GM19025 (cell line): ENCODE measurements at regions not wholly inside any gene's neighbourhood (a gene's known extent, or its start where the extent isn't known, plus 50 kb on each side); places are given as distances from the start of the nearest gene placed in this dataset.
"Not testable (repeated sequence)": the region's sequence is repeated elsewhere in the genome, so short reads cannot be mapped to it uniquely, and the experiment has no call there.

Source experiments
- ATAC-seq: cut with Tn5 transposase; IDR thresholded peaks from one replicate; pipeline ENCODE4 v1.9.1; 2021; ENCODE audit warnings: mild to moderate bottlenecking, low read depth, moderate library complexity; ENCODE audit not compliant: unreplicated experiment

DNA sequence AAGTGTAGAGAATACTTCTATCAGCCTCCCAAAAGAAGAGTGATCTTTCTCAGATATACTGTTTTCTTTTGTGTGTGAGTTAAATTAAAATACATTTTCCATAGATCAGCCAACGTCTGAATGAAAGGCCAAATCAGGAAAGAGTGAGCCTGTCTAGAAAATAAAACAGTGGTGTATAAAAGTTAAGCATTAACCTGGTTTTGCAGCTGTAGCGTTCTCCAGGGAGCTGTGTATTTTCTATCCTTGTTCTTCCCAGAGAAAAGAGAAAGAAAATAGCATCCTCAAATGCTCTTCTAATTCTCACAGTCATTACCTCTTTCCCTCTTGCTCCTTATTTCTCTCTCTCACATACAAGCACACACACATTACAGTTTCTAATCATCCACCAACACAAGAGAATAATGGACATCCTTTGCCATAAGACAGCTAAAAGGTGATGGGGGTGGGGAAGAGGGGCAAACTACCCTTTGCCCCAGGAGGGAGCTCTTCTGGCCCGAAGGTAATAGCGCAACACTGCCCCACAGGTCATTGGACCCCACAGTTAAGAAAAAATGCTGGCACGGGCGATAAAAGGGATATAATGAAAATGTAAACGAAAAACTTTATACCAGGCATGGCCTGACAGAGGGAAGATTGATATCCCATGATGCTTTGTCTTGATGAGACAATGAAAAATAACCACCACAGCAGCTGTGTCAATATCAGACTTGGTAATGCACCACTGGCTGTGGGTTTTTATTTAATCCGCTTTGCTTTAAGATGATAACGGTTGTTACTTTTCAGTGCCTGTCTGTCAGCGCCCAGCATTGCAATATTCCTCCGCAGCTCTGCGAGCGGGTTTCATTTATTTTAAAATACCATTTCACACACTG lies 150.3 kb downstream of the NUF2 start:
- ATAC-seq, result no peak

- no peak for ATAC-seq
Observed at GRCh38 chr1:163472651-163473248, 151.0 kb downstream of the NUF2 start.

DNA sequence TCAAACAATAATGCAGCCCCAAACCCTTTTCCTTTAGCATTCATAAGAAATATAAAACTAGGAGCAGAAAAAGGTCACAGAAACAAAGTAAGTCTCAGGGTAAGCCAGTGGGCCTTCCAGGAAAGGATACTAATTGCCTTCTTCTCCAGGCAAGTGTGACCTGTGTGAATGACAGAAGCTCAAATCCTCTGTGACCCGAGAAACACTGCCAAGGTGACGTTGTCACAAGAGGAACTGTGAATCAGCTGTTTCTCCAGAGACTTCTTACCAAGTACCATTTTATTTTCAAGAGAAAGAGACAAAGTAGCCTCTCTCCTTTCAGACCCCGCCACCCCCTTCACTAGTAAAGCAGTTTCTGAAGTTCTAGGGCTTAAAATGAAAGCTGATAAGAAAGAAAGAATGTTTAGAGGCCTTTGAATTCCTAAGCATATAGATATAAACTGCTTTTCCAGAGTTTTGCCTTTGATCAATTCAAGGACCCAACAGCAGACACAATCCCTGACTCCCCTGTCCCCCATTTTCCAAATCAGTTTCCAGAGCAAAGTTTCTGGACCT lies 155.6 kb downstream of the NUF2 start:
- no peak for ATAC-seq

DNA sequence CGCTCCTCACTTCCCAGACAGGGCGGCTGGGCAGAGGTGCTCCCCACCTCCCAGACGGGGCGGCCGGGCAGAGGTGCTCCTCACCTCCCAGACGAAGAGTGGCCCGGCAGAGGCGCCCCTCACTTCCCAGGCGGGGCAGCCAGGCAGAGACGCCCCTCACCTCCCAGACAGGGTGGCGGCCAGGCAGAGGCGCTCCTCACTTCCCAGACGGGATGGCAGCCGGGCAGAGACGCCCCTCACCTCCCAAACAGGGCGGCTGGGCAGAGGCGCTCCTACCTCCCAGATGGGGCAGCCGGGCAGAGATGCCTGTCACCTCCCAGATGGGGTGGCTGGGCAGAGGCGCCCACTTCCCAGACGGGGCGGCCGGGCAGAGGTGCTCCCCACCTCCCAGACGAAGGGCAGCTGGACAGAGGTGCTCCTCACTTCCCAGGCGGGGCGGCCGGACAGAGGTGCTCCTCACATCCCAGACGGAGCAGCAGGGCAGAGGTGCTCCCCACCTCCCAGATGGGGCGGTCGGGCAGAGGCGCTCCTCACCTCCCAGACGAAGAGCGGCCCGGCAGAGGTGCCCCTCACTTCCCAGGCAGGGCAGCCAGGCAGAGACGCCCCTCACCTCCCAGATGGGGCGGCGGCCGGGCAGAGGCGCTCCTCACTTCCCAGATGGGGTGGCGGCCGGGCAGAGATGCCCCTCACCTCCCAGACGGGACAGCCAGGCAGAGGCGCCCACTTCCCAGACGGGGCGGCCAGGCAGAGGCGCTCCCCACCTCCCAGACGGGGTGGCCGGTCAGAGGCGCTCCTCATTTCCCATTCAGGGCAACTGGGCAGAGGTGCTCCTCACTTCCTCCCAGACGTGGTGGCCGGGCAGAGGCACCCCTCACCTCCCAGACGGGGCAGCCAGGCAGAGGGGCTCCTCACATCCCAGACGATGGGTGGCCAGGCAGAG lies 176.9 kb downstream of the NUF2 start:
- not testable (repeated sequence) for ATAC-seq

DNA sequence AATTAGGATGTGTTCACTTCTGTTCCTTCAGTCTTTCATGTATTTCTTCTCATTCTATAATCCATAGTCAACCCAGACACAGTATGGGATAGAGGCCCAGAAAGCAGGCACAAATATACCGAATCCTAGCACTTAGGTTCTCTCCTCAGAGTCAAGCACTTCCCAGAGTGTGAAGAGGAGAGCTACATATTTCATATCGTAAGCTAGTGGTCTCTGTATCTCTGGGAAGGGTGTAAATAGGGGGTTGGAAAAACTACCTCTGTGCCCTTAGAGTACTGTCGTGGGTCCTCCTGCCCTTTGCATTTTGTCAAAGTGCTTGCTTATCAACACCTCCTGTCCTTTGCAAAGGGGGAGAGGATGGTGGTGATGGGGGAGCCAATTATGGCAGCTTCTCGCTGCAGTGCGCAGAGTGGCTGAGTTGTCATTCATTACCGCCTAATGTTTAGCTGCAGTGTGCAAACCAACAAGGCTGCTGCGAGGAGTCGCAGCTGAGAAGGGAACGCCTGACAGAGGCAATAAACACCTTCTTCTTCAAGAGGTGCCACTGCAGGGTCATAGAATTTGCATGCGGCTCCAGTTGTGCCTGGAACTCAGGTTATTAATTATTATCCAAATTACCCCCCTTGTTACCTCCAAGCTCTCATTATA lies 182.7 kb downstream of the NUF2 start:
- ATAC-seq, result no peak

DNA sequence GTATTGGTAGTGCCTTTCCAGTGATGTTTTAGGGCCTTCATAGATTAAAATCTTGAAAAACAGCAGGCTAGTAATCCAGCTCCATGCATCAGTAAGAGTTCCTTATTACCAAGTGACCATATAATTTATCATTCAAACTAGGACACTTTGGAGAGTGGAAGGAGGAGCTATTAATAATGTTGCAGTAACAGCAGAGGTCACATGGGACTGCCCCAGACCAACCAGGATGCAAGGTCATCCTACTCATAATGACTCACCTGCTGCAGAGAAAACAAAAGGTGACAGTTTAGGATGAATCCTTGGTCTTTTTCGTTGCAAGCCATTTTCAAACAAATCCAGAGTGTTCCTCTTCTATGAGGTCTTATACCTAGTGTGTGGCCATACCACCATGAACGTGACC lies 187.4 kb downstream of the NUF2 start:
- no peak for ATAC-seq

- ATAC-seq, result no peak
Observed at GRCh38 chr1:163512349-163512989, 190.7 kb downstream of the NUF2 start.

- ATAC-seq, result no peak
Observed at GRCh38 chr1:163523375-163524029, 201.7 kb downstream of the NUF2 start.

- no peak for ATAC-seq
Observed at GRCh38 chr1:163528710-163529348, 207.1 kb downstream of the NUF2 start.

- no peak for ATAC-seq
Observed at GRCh38 chr1:163531345-163531744, 209.6 kb downstream of the NUF2 start.

GRCh38 chr1:163535401-163535800 lies 213.6 kb downstream of the NUF2 start:
- ATAC-seq, result no peak

GRCh38 chr1:163535807-163536206 lies 214.1 kb downstream of the NUF2 start:
- no peak for ATAC-seq

DNA sequence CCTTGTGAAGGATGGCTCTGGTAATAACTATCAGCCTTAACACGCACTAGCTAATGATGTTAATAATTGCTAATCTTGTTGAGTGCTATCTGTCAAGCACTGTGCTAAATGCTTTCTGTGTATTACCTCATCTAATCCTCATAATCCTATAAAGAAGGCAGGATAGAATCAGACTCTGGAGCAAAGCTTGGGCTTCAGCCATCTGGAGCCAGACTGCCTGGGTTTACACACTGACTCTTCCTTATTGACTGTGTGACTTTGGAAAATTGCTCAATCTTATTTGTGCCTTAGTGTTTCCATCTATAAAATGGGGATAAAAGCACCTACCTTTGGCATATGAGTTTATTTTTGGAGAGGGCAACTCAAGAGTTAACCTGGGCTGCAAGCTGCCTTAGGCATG lies 216.1 kb downstream of the NUF2 start:
- ATAC-seq, result no peak

DNA sequence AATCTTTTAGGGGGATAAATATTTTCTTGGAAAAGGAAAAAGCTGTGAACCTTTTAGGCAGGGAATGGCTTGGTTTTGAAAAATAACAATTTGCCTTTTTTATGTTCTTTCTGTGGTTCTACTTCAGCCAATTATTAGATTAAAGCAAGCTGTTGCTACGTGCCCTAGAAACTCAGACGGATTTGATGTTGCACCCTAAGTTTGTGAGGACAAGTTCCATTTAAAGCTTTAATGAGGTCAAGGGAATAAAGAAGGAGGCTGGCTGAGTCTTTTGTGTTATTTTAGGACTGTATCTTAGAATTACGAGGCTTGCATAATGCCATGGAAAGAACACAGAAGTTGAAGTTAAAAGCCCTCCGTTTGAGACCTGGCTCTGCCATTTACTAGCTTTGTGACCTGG lies 216.9 kb downstream of the NUF2 start:
- no peak for ATAC-seq

- no peak for ATAC-seq
Observed at GRCh38 chr1:163540727-163541126, 219.0 kb downstream of the NUF2 start.

DNA sequence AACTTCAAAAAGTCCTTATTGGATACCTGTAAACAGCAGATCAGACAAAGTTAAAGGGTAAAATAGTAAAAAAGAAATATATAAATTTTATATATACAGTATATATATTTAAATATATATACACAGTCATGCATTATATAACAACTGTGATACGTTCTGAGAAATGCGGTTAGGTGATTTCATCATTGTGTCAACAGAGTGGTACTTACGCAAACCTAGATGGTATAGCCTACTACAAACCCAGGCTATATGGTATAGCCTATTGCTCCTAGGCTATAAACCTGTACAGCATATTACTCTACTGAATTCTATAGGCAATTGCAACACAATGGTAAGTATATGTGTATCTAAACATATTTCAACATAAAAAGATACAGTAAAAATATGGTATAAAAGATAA lies 222.7 kb downstream of the NUF2 start:
- ATAC-seq, result no peak

DNA sequence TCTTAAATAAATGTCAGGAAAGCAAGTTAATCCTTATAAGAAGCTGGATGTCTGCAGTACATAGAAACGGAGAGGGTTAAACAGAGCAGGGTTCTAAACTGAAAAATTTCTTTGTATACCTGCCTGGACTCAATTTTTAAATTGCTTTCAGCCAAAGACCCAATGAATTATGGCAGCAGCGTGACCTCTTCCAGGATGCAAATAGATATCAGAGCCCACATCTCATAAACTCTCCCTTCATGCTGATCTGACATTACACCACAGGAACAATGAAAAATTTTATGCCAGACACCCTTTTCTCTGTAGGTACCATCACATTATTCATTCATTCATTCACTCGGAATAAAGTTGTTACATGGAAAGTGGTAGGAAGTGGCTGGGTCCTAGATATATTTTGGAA lies 236.4 kb downstream of the NUF2 start:
- ATAC-seq, result no peak

DNA sequence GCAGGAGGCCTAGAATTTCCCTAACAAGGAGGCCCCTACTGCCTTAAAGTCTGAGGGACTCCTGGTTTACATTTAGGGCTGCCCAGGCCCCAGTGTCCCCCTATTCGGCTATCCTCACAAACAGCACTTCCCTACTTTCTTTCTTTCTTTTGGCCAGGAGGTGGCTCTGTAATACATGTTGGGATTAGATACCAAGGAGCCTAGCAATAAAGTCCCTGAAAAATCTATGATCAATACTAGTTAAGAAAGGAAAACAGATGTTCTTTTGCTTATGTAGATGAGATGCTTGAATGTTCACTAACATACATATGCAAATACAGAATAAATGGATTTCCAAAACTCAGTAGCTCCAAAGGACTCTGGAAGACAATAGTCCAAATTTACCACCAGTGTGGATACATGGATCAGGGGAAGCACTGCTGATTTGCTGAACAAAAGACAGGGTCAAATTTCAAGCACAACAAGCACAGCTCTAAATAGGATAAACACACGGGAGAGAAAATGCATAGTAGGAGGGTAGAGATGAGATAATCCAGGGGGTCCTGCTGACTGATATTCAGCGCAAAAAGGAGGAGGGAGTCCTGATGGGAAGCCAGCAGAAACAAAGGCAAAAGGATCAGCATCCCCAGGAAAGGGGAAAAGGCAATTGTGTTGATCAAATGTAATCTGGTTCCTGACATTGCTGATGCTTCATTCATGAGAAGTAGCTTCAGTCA lies 240.0 kb downstream of the NUF2 start:
- ATAC-seq, result no peak
